ENCODE measurements at regions not wholly inside any gene's neighbourhood (a gene's known extent, or its start where the extent isn't known, plus 50 kb on each side); places are given as distances from the start of the nearest gene placed in this dataset.

DNA sequence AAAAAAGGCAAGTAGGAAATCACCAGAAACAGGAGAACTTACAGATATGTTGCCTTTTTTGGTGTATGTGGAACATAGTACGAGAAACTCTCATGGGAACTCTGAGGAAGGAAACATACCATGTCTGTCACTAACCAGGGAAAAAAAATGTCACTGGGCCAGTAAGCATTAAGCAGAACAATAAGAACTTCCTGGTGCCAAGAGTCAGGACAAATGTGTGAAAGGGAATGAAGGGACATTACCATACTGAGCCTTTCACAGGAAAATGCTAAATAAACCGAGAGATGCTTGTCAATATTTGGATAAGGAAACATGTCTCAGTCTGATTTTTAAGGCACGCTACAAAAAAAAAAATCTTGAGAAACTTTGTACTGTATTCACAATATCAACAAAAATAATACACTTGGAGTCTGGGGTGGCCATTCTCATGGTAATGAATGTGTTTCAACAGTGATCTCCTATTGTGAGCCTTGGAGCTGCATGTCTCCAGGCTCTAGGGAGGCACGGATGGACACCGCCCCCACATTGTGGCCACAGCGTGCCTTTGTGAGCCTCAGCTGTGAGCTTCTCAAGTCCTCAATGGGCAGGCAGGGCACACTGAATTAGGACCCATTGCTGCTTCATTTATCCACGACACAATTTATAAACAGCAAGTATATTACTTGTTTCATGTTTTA is 113.0 kb upstream of the ARGLU1 start:
- H3K4me3 Mint-ChIP-seq: peak overlapping the region; percentile 38 to 49; a peak in 3 of 5 replicates
- H3K14ac ChIP-seq (ENCODE audit: insufficient read depth, low read length): no peak overlapping the region
- H2AK5ac ChIP-seq (ENCODE audit: insufficient read length, low read length): no peak overlapping the region
- H3K79me2 ChIP-seq (ENCODE audit: insufficient read depth, low read length): no peaks in the 10 kb centered on the region
- H3K79me1 ChIP-seq (ENCODE audit: insufficient read depth, low read depth, low read length, poor library complexity, severe bottlenecking): no peaks in the 10 kb centered on the region
- H4K91ac ChIP-seq (ENCODE audit: insufficient read length, low read depth, low read length): no peak overlapping the region
- H3K27me3 Mint-ChIP-seq (ENCODE audit: low read depth): no peaks in the 10 kb centered on the region
- no peak overlapping the region for H2BK5ac ChIP-seq (ENCODE audit: insufficient read length, low read length)
- no peaks in the 10 kb centered on the region for H3K23me2 ChIP-seq (ENCODE audit: insufficient read length, low read depth, low read length, poor library complexity, severe bottlenecking)
- no peak overlapping the region for H3K9ac ChIP-seq (ENCODE audit: extremely low read depth, insufficient read length, low read length)
- DNase-seq: peak; percentile 84
- H3K9me3 Mint-ChIP-seq: no peaks in the 10 kb centered on the region
- no peak overlapping the region for H2AFZ ChIP-seq (ENCODE audit: low read length)
- peak overlapping the region; percentile 68 for H3K27ac ChIP-seq (ENCODE audit: insufficient read length, low read depth, low read length)
- no peaks in the 10 kb centered on the region for H4K20me1 ChIP-seq (ENCODE audit: control insufficient read depth, insufficient read depth, insufficient read length)
- peak overlapping the region; percentile 19 for H3K4me2 ChIP-seq (ENCODE audit: insufficient read depth, insufficient read length, low read length)
- H2BK120ac ChIP-seq (ENCODE audit: low read depth, low read length, poor library complexity, severe bottlenecking): no peak overlapping the region
- no peak overlapping the region for H4K8ac ChIP-seq (replicated peaks; ENCODE audit: insufficient read length, low read depth, low read length)
- no peak overlapping the region for H3K18ac ChIP-seq (ENCODE audit: insufficient read length, low read depth, low read length)
- H3K27me3 ChIP-seq (ENCODE audit: insufficient read depth, low read length): no peaks in the 10 kb centered on the region; the same call in 1 of the 2 replicates
- H2BK12ac ChIP-seq (ENCODE audit: insufficient read length, low read depth, low read length): no peak overlapping the region
- TF ChIP-seq, protein P1, sequence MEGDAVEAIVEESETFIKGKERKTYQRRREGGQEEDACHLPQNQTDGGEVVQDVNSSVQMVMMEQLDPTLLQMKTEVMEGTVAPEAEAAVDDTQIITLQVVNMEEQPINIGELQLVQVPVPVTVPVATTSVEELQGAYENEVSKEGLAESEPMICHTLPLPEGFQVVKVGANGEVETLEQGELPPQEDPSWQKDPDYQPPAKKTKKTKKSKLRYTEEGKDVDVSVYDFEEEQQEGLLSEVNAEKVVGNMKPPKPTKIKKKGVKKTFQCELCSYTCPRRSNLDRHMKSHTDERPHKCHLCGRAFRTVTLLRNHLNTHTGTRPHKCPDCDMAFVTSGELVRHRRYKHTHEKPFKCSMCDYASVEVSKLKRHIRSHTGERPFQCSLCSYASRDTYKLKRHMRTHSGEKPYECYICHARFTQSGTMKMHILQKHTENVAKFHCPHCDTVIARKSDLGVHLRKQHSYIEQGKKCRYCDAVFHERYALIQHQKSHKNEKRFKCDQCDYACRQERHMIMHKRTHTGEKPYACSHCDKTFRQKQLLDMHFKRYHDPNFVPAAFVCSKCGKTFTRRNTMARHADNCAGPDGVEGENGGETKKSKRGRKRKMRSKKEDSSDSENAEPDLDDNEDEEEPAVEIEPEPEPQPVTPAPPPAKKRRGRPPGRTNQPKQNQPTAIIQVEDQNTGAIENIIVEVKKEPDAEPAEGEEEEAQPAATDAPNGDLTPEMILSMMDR (conservative IDR thresholded peaks at IDR 0.05): no peak
- no peak overlapping the region for H3T11ph ChIP-seq (ENCODE audit: low read length)
- peak overlapping the region; percentile 73 to 93 (median 89) for H3K27ac Mint-ChIP-seq
- no peak overlapping the region for H4K5ac ChIP-seq (ENCODE audit: insufficient read length, low read depth, low read length)
- H3K4ac ChIP-seq (ENCODE audit: low read depth, low read length): no peak overlapping the region
- no peak overlapping the region for H2BK15ac ChIP-seq (ENCODE audit: low read depth, low read length)
- H3K4me1 Mint-ChIP-seq: peaks cover 50 to 60% of the 10 kb centered on the region in 2 experiments
- H3K23ac ChIP-seq (ENCODE audit: insufficient read length, low read depth, low read length): no peak overlapping the region
- H2BK20ac ChIP-seq (ENCODE audit: low read depth, low read length, poor library complexity, severe bottlenecking): no peak overlapping the region
- WGBS (ENCODE audit: extremely low coverage, insufficient read length, low lambda C conversion rate): no CpG with 5 or more reads among the region's 7 CpGs
- H3K9me3 ChIP-seq (ENCODE audit: control insufficient read depth, low read depth, low read length): no peaks in the 10 kb centered on the region
- no peak overlapping the region for H3K56ac ChIP-seq (ENCODE audit: insufficient read length, low read depth, low read length)
- peaks cover 9% of the 10 kb centered on the region; the same call in 1 of the 2 replicates for H3K4me1 ChIP-seq (ENCODE audit: insufficient read depth, low read length)
- H3K36me3 Mint-ChIP-seq (ENCODE audit: insufficient read depth in 1 of 3, low read depth in 3 of 3): no peaks in the 10 kb centered on the region; a peak in 2 of 7 replicates

All from H9 (cell line).